HepG2 (cell line): ENCODE measurements at regions not wholly inside any gene's neighbourhood (a gene's known extent, or its start where the extent isn't known, plus 50 kb on each side); places are given as distances from the start of the nearest gene placed in this dataset.

ENCODE experiments used
- CREM ChIP-seq, 2 experiments: sonication (generic) in 1 of 2; formaldehyde crosslinking in 1 of 2; IDR thresholded peaks; 2 replicates each; pipeline versions ENCODE4 v1.4.0 to v1.6.1; 2016 to 2020; ENCODE audit warnings: antibody characterized with exemption in 1 of 2, mild to moderate bottlenecking in 1 of 2, missing genetic modification reagents in 1 of 2
- ELF1 ChIP-seq: sonication (generic); formaldehyde crosslinking; IDR thresholded peaks from 2 replicates; pipeline ENCODE4 v1.4.0; 2020; ENCODE audit warnings: missing genetic modification reagents
- FOXM1 ChIP-seq: sonication (generic); formaldehyde crosslinking; IDR thresholded peaks from 2 replicates; pipeline ENCODE4 v1.5.0; 2020; ENCODE audit warnings: missing genetic modification reagents
- GABPB1 ChIP-seq: IDR thresholded peaks from 2 replicates; pipeline ENCODE4 v1.6.1; 2016; ENCODE audit warnings: mild to moderate bottlenecking, missing genetic modification reagents, moderate library complexity, missing compliant biosample characterization
- IKZF1 ChIP-seq: fragments of 450-650 bp; IDR thresholded peaks from 2 replicates; pipeline ENCODE4 v1.7.1; 2016
- KAT7 ChIP-seq: IDR thresholded peaks from 2 replicates; pipeline ENCODE4 v1.6.1; 2018; ENCODE audit warnings: borderline replicate concordance, missing compliant biosample characterization
- MYNN ChIP-seq: sonication (generic); formaldehyde crosslinking; IDR thresholded peaks from 2 replicates; pipeline ENCODE4 v1.4.0; 2020; ENCODE audit warnings: mild to moderate bottlenecking, low read depth, missing genetic modification reagents
- NFIC ChIP-seq: IDR thresholded peaks from 2 replicates; pipeline ENCODE4 v1.6.1; 2012; ENCODE audit warnings: mild to moderate bottlenecking, low read length, inconsistent platforms
- PITX1 ChIP-seq: sonication (generic); formaldehyde crosslinking; IDR thresholded peaks from 2 replicates; pipeline ENCODE4 v1.5.1; 2020; ENCODE audit warnings: mild to moderate bottlenecking, missing genetic modification reagents
- REST ChIP-seq, 2 experiments: IDR thresholded peaks; 2 replicates each; pipeline ENCODE4 v1.6.1; 2011 to 2012; ENCODE audit warnings: low read length in 2 of 2, borderline replicate concordance in 1 of 2, low read depth in 1 of 2, mild to moderate bottlenecking in 1 of 2, moderate library complexity in 1 of 2
- RXRA ChIP-seq: sonication (generic); formaldehyde crosslinking; IDR thresholded peaks from 2 replicates; pipeline ENCODE4 v1.5.1; 2020; ENCODE audit warnings: missing genetic modification reagents
- TCF12 ChIP-seq, 2 experiments: fragments of 450-650 bp in 1 of 2; sonication (generic) in 1 of 2; formaldehyde crosslinking in 1 of 2; IDR thresholded peaks; 2 replicates each; pipeline versions ENCODE4 v1.6.1 to v1.8.0; 2017 to 2022; ENCODE audit warnings: antibody characterized with exemption in 1 of 2, mild to moderate bottlenecking in 1 of 2, missing genetic modification reagents in 1 of 2, moderate library complexity in 1 of 2

- TF ChIP-seq FOXM1 (CRISPR knock-in tag) (no peak), MYNN (CRISPR knock-in tag) (no peak), IKZF1 (no peak), REST (IDR thresholded peaks at IDR 0.05; ENCODE audit: borderline replicate concordance in 1 of 2, low read depth in 1 of 2, low read length in 2 of 2) (no peak), GABPB1 (CRISPR knock-in tag) (no peak), KAT7 (CRISPR knock-in tag) (no peak), TCF12 (IDR thresholded peaks at IDR 0.05) (no peak), TCF12 (CRISPR knock-in tag; IDR thresholded peaks at IDR 0.05) (no peak), PITX1 (CRISPR knock-in tag) (no peak), CREM (IDR thresholded peaks at IDR 0.05) (no peak), CREM (CRISPR knock-in tag; IDR thresholded peaks at IDR 0.05) (no peak), RXRA (CRISPR knock-in tag) (no peak), NFIC (no peak), ELF1 (CRISPR knock-in tag) (no peak)
Observed at GRCh38 chr12:74076918-74077317, 460.7 kb upstream of the ATXN7L3B start.
